WTC11 (cell line): ENCODE measurements at regions not wholly inside any gene's neighbourhood (a gene's known extent, or its start where the extent isn't known, plus 50 kb on each side); places are given as distances from the start of the nearest gene placed in this dataset.

Experiments
- CREB1 ChIP-seq: sonication (generic); formaldehyde crosslinking; IDR thresholded peaks from 2 replicates; pipeline ENCODE4 v1.8.0; 2023; ENCODE audit warnings: mild to moderate bottlenecking, missing genetic modification reagents
- ESRRA ChIP-seq: sonication (generic); formaldehyde crosslinking; IDR thresholded peaks from 2 replicates; pipeline ENCODE4 v1.8.1; 2022; ENCODE audit warnings: mild to moderate bottlenecking, missing genetic modification reagents, borderline replicate concordance
- FOXP1 ChIP-seq: sonication (generic); formaldehyde crosslinking; IDR thresholded peaks from 2 replicates; pipeline ENCODE4 v1.8.0; 2022; ENCODE audit warnings: missing genetic modification reagents, mild to moderate bottlenecking, moderate library complexity, borderline replicate concordance
- NR1H2 ChIP-seq: sonication (generic); formaldehyde crosslinking; IDR thresholded peaks from 2 replicates; pipeline ENCODE4 v1.9.0; 2021; ENCODE audit warnings: mild to moderate bottlenecking, moderate library complexity, missing genetic modification reagents
- NR3C1 ChIP-seq: sonication (generic); formaldehyde crosslinking; conservative IDR thresholded peaks from 2 replicates; pipeline ENCODE4 v1.8.1; 2023; ENCODE audit warnings: low read depth, mild to moderate bottlenecking, missing genetic modification reagents
- TEAD4 ChIP-seq: sonication (generic); formaldehyde crosslinking; IDR thresholded peaks from 2 replicates; pipeline ENCODE4 v1.8.0; 2022; ENCODE audit warnings: mild to moderate bottlenecking, missing genetic modification reagents
- ZNF317 ChIP-seq: sonication (generic); formaldehyde crosslinking; IDR thresholded peaks from 2 replicates; pipeline ENCODE4 v1.8.1; 2023; ENCODE audit warnings: low read depth, mild to moderate bottlenecking, moderate library complexity, missing genetic modification reagents, borderline replicate concordance
- ZNF416 ChIP-seq: fragments of 250-450 bp; sonication (Bioruptor Pico); IDR thresholded peaks from 2 replicates; pipeline ENCODE4 v1.9.0; 2021; ENCODE audit warnings: mild to moderate bottlenecking, inconsistent platforms
- TF ChIP-seq, protein P1 (sequence below): fragments of 200-600 bp; IDR thresholded peaks from 2 replicates; pipeline ENCODE4 v1.8.0; 2022; ENCODE audit warnings: antibody characterized with exemption
- TF ChIP-seq, protein P2 (sequence below): sonication (generic); formaldehyde crosslinking; IDR thresholded peaks from 2 replicates; pipeline ENCODE4 v1.8.1; 2022; ENCODE audit warnings: low read depth, missing genetic modification reagents, borderline replicate concordance
- TF ChIP-seq, protein P3 (sequence below): sonication (generic); formaldehyde crosslinking; IDR thresholded peaks from 2 replicates; pipeline ENCODE4 v1.8.0; 2022; ENCODE audit warnings: mild to moderate bottlenecking, missing genetic modification reagents
- TF ChIP-seq, protein P4 (sequence below): sonication (generic); formaldehyde crosslinking; IDR thresholded peaks from 2 replicates; pipeline ENCODE4 v1.8.0; 2022; ENCODE audit warnings: mild to moderate bottlenecking, missing genetic modification reagents
- TF ChIP-seq, protein P5 (sequence below): sonication (generic); formaldehyde crosslinking; IDR thresholded peaks from 2 replicates; pipeline ENCODE4 v1.8.0; 2023; ENCODE audit warnings: missing genetic modification reagents

DNA sequence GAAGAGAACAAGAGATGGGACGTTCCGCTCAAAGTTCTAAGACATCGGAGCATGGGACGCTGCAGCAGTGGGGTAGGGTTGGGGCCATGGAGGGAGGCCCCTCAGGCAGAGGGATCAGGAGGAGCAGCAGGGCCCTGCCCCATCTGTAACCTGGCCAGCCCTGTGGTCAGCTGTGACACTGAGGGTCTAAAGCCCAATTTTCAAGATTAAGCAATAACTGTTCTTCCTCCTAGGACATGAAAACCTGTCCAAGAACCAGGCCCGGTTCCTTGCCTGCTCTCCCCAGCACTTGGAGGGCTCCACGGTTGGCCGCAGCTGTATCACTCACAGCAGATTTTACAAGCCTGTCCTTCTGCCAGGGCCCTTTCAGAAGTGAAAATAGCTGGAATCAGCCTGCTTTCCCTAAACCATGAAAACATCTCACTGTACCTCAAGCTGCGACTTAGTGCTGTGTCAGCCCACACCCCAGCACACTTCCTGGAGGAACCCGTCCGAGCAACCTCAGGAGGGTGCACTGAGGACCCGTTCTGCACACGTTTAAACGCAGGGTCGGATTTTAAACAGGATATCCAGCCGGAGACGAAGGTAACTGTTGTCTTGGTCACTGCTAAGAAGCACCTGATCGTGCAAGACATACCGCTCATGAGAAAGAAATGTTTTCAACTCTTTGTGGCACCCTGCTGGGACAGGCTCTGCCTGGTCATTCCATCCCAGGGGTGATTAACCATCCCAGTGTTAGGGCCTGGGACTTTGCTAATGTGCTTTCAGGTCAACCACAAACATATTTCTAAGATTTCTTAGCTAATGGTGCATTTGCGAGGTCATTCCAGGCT lies 201.9 kb upstream of the DIO3 start:
- TF ChIP-seq NR3C1 (CRISPR knock-in tag) (no peak), ZNF317 (CRISPR knock-in tag) (no peak), ESRRA (CRISPR knock-in tag) (no peak), FOXP1 (CRISPR knock-in tag) (no peak), CREB1 (CRISPR knock-in tag) (no peak), TEAD4 (CRISPR knock-in tag) (no peak), ZNF416 (CRISPR knock-in tag) (no peak), NR1H2 (CRISPR knock-in tag) (no peak)
- TF ChIP-seq, protein P1, sequence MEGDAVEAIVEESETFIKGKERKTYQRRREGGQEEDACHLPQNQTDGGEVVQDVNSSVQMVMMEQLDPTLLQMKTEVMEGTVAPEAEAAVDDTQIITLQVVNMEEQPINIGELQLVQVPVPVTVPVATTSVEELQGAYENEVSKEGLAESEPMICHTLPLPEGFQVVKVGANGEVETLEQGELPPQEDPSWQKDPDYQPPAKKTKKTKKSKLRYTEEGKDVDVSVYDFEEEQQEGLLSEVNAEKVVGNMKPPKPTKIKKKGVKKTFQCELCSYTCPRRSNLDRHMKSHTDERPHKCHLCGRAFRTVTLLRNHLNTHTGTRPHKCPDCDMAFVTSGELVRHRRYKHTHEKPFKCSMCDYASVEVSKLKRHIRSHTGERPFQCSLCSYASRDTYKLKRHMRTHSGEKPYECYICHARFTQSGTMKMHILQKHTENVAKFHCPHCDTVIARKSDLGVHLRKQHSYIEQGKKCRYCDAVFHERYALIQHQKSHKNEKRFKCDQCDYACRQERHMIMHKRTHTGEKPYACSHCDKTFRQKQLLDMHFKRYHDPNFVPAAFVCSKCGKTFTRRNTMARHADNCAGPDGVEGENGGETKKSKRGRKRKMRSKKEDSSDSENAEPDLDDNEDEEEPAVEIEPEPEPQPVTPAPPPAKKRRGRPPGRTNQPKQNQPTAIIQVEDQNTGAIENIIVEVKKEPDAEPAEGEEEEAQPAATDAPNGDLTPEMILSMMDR: no peak
- TF ChIP-seq, protein P2, sequence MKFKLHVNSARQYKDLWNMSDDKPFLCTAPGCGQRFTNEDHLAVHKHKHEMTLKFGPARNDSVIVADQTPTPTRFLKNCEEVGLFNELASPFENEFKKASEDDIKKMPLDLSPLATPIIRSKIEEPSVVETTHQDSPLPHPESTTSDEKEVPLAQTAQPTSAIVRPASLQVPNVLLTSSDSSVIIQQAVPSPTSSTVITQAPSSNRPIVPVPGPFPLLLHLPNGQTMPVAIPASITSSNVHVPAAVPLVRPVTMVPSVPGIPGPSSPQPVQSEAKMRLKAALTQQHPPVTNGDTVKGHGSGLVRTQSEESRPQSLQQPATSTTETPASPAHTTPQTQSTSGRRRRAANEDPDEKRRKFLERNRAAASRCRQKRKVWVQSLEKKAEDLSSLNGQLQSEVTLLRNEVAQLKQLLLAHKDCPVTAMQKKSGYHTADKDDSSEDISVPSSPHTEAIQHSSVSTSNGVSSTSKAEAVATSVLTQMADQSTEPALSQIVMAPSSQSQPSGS (CRISPR knock-in tag): no peak
- TF ChIP-seq, protein P3, sequence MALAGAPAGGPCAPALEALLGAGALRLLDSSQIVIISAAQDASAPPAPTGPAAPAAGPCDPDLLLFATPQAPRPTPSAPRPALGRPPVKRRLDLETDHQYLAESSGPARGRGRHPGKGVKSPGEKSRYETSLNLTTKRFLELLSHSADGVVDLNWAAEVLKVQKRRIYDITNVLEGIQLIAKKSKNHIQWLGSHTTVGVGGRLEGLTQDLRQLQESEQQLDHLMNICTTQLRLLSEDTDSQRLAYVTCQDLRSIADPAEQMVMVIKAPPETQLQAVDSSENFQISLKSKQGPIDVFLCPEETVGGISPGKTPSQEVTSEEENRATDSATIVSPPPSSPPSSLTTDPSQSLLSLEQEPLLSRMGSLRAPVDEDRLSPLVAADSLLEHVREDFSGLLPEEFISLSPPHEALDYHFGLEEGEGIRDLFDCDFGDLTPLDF (CRISPR knock-in tag): no peak
- TF ChIP-seq, protein P4, sequence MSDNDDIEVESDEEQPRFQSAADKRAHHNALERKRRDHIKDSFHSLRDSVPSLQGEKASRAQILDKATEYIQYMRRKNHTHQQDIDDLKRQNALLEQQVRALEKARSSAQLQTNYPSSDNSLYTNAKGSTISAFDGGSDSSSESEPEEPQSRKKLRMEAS: no peak
- TF ChIP-seq, protein P5, sequence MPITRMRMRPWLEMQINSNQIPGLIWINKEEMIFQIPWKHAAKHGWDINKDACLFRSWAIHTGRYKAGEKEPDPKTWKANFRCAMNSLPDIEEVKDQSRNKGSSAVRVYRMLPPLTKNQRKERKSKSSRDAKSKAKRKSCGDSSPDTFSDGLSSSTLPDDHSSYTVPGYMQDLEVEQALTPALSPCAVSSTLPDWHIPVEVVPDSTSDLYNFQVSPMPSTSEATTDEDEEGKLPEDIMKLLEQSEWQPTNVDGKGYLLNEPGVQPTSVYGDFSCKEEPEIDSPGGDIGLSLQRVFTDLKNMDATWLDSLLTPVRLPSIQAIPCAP: no peak
